Fibroblast of skin of abdomen (primary cell): ENCODE measurements at regions not wholly inside any gene's neighbourhood (a gene's known extent, or its start where the extent isn't known, plus 50 kb on each side); places are given as distances from the start of the nearest gene placed in this dataset.

ENCODE experiments used
- DNase-seq: peaks from one replicate; pipeline ENCODE4 v3.0.0-alpha.2; 2013

- DNase-seq: no peak
These were observed 259.6 kb downstream of the TSHZ3 start for GRCh38 chr19:31089681-31090080.

- no peak for DNase-seq
These were observed 264.1 kb downstream of the TSHZ3 start for GRCh38 chr19:31085125-31085524.

- no peak for DNase-seq
These were observed 266.1 kb downstream of the TSHZ3 start for GRCh38 chr19:31083105-31083504.

- no peak for DNase-seq
These were observed 274.0 kb downstream of the TSHZ3 start for GRCh38 chr19:31075146-31075655.

- DNase-seq: no peak
These were observed 274.8 kb downstream of the TSHZ3 start for GRCh38 chr19:31074199-31075125.

- peak; percentile 15 for DNase-seq
These were observed 275.6 kb downstream of the TSHZ3 start for GRCh38 chr19:31073485-31074198.

- peak; percentile 20 for DNase-seq
These were observed 276.8 kb downstream of the TSHZ3 start for GRCh38 chr19:31072451-31072850.

- peak; percentile 28 for DNase-seq
These were observed 277.9 kb downstream of the TSHZ3 start for GRCh38 chr19:31071136-31071855.

GRCh38 chr19:31070146-31071065, 278.8 kb downstream of the TSHZ3 start:
- no peak for DNase-seq

- no peak for DNase-seq
These were observed 281.0 kb downstream of the TSHZ3 start for GRCh38 chr19:31068268-31068667.

GRCh38 chr19:31066385-31066784, 282.9 kb downstream of the TSHZ3 start:
- DNase-seq: peak; percentile 89

- DNase-seq: peak; percentile 33
These were observed 284.7 kb downstream of the TSHZ3 start for GRCh38 chr19:31064491-31064890.

GRCh38 chr19:31058676-31059340, 290.4 kb downstream of the TSHZ3 start:
- DNase-seq: no peak

GRCh38 chr19:31057476-31057875, 291.8 kb downstream of the TSHZ3 start:
- no peak for DNase-seq

GRCh38 chr19:31055454-31055853, 293.8 kb downstream of the TSHZ3 start:
- no peak for DNase-seq

- DNase-seq: peak; percentile 72
These were observed 294.8 kb downstream of the TSHZ3 start for GRCh38 chr19:31054430-31054829.

GRCh38 chr19:31049431-31049830, 299.8 kb downstream of the TSHZ3 start:
- DNase-seq: no peak

GRCh38 chr19:31046024-31046423, 303.2 kb downstream of the TSHZ3 start:
- DNase-seq: no peak

GRCh38 chr19:31041461-31041860, 307.8 kb downstream of the TSHZ3 start:
- no peak for DNase-seq

GRCh38 chr19:31039151-31039550, 310.1 kb downstream of the TSHZ3 start:
- no peak for DNase-seq
